Cardiac muscle cell (in vitro differentiated cells and primary cell): ENCODE measurements at regions not wholly inside any gene's neighbourhood (a gene's known extent, or its start where the extent isn't known, plus 50 kb on each side); places are given as distances from the start of the nearest gene placed in this dataset.
A peak's percentile ranks its signal among the peaks of the same experiment; 100 is the strongest.

Experiments used
- DNase-seq, 2 donors: peaks; one replicate each; pipeline versions ENCODE4 v3.0.0 to v3.0.0-alpha.2; 2010 to 2017; ENCODE audit warnings: low read depth in 1 of 2, low spot score in 1 of 2
- H3K27ac ChIP-seq: fragments of 200-600 bp; sonication (generic); 2 replicates; pipeline ENCODE4 v1.5.1; 2016
- H3K27me3 ChIP-seq: fragments of 200-600 bp; sonication (generic); 2 replicates; pipeline ENCODE4 v1.6.0; 2016; ENCODE audit warnings: control low read depth
- H3K36me3 ChIP-seq: fragments of 200-600 bp; sonication (generic); 2 replicates; pipeline ENCODE4 v1.5.1; 2016; ENCODE audit warnings: control low read depth
- H3K4me1 ChIP-seq: fragments of 200-600 bp; sonication (generic); 2 replicates; pipeline ENCODE4 v1.8.1; 2017; ENCODE audit warnings: low read depth, mild to moderate bottlenecking, mixed run types
- H3K4me3 ChIP-seq: fragments of 200-600 bp; sonication (generic); 2 replicates; pipeline ENCODE4 v1.5.1; 2016; ENCODE audit warnings: mild to moderate bottlenecking
- H3K9me3 ChIP-seq: fragments of 200-600 bp; sonication (generic); 2 replicates; pipeline ENCODE4 v1.5.1; 2017; ENCODE audit warnings: low read depth, mild to moderate bottlenecking, control low read depth
- CTCF ChIP-seq: IDR thresholded peaks from 2 replicates; pipeline ENCODE4 v1.5.1; 2012; ENCODE audit warnings: low read depth, mild to moderate bottlenecking, low read length

GRCh38 chr4:64897683-64898082 is 488.4 kb upstream of the TECRL start:
- Histone ChIP-seq H3K36me3 (no peaks in the 10 kb centered on the region), H3K27ac (no peak overlapping the region), H3K4me3 (no peak overlapping the region), H3K9me3 (no peaks in the 10 kb centered on the region), H3K27me3 (no peaks in the 10 kb centered on the region), H3K4me1 (no peaks in the 10 kb centered on the region)
- DNase-seq: no peak
- TF ChIP-seq CTCF: no peak

GRCh38 chr4:64895031-64895430 is 485.8 kb upstream of the TECRL start:
- H3K36me3 ChIP-seq: no peaks in the 10 kb centered on the region
- DNase-seq: no peak
- H3K27ac ChIP-seq: no peak overlapping the region
- no peak overlapping the region for H3K4me3 ChIP-seq
- no peaks in the 10 kb centered on the region for H3K4me1 ChIP-seq
- TF ChIP-seq CTCF: no peak
- H3K9me3 ChIP-seq: no peaks in the 10 kb centered on the region
- H3K27me3 ChIP-seq: no peaks in the 10 kb centered on the region

- H3K27ac ChIP-seq: no peak overlapping the region
- no peaks in the 10 kb centered on the region for H3K36me3 ChIP-seq
- no peak for TF ChIP-seq CTCF
- no peaks in the 10 kb centered on the region for H3K27me3 ChIP-seq
- H3K4me1 ChIP-seq: no peaks in the 10 kb centered on the region
- no peaks in the 10 kb centered on the region for H3K9me3 ChIP-seq
- H3K4me3 ChIP-seq: no peak overlapping the region
- DNase-seq: peak in 1 of 2 donors; percentile 0
Measured at GRCh38 chr4:64893205-64893604, 484.0 kb upstream of the TECRL start.

- Histone ChIP-seq H3K4me1 (no peaks in the 10 kb centered on the region), H3K4me3 (no peak overlapping the region), H3K27ac (no peak overlapping the region), H3K9me3 (no peaks in the 10 kb centered on the region), H3K27me3 (no peaks in the 10 kb centered on the region), H3K36me3 (no peaks in the 10 kb centered on the region)
- no peak for DNase-seq
- TF ChIP-seq CTCF: no peak
Measured at GRCh38 chr4:64889906-64890610, 480.8 kb upstream of the TECRL start.

GRCh38 chr4:64883087-64883807 is 474.0 kb upstream of the TECRL start:
- no peaks in the 10 kb centered on the region for H3K36me3 ChIP-seq
- no peak overlapping the region for H3K27ac ChIP-seq
- no peak for DNase-seq
- H3K9me3 ChIP-seq: no peaks in the 10 kb centered on the region
- no peak for TF ChIP-seq CTCF
- no peaks in the 10 kb centered on the region for H3K4me1 ChIP-seq
- H3K4me3 ChIP-seq: no peak overlapping the region
- H3K27me3 ChIP-seq: no peaks in the 10 kb centered on the region
